ENCODE measurements at regions not wholly inside any gene's neighbourhood (a gene's known extent, or its start where the extent isn't known, plus 50 kb on each side); places are given as distances from the start of the nearest gene placed in this dataset.

DNA sequence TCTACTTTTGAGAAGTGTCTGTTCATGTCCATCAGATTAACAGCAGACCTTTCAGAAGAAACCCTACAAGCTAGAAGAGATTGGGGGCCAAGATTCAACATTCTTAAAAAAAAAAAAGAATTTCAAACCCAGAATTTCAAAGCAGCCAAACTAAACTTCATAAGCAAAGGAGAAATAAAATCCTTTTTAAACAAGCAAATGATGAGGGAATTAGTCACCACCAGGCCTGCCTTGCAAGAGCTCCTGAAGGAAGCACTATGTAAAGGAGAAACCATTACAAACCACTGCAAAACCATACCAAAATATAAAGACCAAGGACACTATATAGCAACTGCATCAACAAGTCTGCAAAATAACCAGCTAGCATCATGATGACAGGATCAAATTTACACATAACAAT, 124.6 kb upstream of the PDE4D start:
- DNase-seq: no peak
- Histone ChIP-seq H3K36me3 (ENCODE audit: control insufficient read depth in 4 of 4, insufficient read depth in 4 of 4, low read length in 4 of 4) (no peaks in the 10 kb centered on the region), H3K9ac (ENCODE audit: insufficient read depth in 1 of 2, low read length in 2 of 2) (no peak overlapping the region), H3K4me3 (no peak overlapping the region), H3K4me1 (ENCODE audit: control insufficient read depth in 5 of 5, insufficient read depth in 5 of 5, low read length in 5 of 5) (no peaks in the 10 kb centered on the region), H3K27me3 (ENCODE audit: control insufficient read depth in 3 of 3, insufficient read depth in 3 of 3, low read length in 2 of 3) (no peaks in the 10 kb centered on the region), H3K27ac (ENCODE audit: low read depth in 1 of 2, low read length in 1 of 2) (no peak overlapping the region), H3K9me3 (ENCODE audit: control insufficient read depth in 4 of 4, insufficient read depth in 3 of 4, low read length in 3 of 4) (peaks cover 0 to 1% (median 0%) of the 10 kb centered on the region in 4 donors)
- ATAC-seq (ENCODE audit: insufficient read depth, low FRiP score): no peak
- TF ChIP-seq, protein P1, sequence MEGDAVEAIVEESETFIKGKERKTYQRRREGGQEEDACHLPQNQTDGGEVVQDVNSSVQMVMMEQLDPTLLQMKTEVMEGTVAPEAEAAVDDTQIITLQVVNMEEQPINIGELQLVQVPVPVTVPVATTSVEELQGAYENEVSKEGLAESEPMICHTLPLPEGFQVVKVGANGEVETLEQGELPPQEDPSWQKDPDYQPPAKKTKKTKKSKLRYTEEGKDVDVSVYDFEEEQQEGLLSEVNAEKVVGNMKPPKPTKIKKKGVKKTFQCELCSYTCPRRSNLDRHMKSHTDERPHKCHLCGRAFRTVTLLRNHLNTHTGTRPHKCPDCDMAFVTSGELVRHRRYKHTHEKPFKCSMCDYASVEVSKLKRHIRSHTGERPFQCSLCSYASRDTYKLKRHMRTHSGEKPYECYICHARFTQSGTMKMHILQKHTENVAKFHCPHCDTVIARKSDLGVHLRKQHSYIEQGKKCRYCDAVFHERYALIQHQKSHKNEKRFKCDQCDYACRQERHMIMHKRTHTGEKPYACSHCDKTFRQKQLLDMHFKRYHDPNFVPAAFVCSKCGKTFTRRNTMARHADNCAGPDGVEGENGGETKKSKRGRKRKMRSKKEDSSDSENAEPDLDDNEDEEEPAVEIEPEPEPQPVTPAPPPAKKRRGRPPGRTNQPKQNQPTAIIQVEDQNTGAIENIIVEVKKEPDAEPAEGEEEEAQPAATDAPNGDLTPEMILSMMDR (IDR thresholded peaks at IDR 0.05; ENCODE audit: control extremely low read depth, extremely low read depth): no peak

DNA sequence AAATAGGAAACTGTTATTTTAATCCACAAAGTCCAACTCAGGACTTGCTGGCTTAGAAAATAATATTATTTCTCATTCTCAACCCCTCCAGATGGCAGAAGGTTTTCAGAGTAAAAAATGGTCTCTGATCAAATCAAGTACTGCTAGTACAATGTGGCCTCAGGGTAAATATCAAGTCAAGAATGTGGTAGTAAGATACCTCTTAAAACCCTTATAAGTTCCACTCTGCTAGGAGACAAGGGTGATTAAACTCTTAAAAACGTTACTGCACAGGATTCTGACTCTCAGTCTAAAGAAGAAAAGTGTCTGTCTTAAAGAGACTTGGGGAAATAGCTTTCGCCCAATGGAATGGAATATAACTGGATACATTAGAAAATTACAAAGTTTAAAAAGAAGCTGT, 120.8 kb upstream of the PDE4D start:
- Histone ChIP-seq H3K4me1 (ENCODE audit: control insufficient read depth in 5 of 5, insufficient read depth in 5 of 5, low read length in 5 of 5) (no peaks in the 10 kb centered on the region), H3K27ac (ENCODE audit: low read depth in 1 of 2, low read length in 1 of 2) (no peak overlapping the region), H3K4me3 (no peak overlapping the region), H3K9me3 (ENCODE audit: control insufficient read depth in 4 of 4, insufficient read depth in 3 of 4, low read length in 3 of 4) (peaks cover 0 to 1% (median 0%) of the 10 kb centered on the region in 4 donors), H3K27me3 (ENCODE audit: control insufficient read depth in 3 of 3, insufficient read depth in 3 of 3, low read length in 2 of 3) (no peaks in the 10 kb centered on the region), H3K36me3 (ENCODE audit: control insufficient read depth in 4 of 4, insufficient read depth in 4 of 4, low read length in 4 of 4) (no peaks in the 10 kb centered on the region), H3K9ac (ENCODE audit: insufficient read depth in 1 of 2, low read length in 2 of 2) (no peak overlapping the region)
- TF ChIP-seq, protein P1 (IDR thresholded peaks at IDR 0.05; ENCODE audit: control extremely low read depth, extremely low read depth): no peak
- 70 to 91% methylated on average over 2 of the region's 2 CpGs for WGBS, 2 donors
- ATAC-seq (ENCODE audit: insufficient read depth, low FRiP score) (no peak), DNase-seq (no peak)

- H3K9me3 ChIP-seq (ENCODE audit: control insufficient read depth in 4 of 4, insufficient read depth in 3 of 4, low read length in 3 of 4): no peaks in the 10 kb centered on the region
- no peaks in the 10 kb centered on the region for H3K36me3 ChIP-seq (ENCODE audit: control insufficient read depth in 4 of 4, insufficient read depth in 4 of 4, low read length in 4 of 4)
- ATAC-seq (ENCODE audit: insufficient read depth, low FRiP score): no peak
- no peak for DNase-seq
- no peak overlapping the region for H3K9ac ChIP-seq (ENCODE audit: insufficient read depth in 1 of 2, low read length in 2 of 2)
- no peak overlapping the region for H3K4me3 ChIP-seq
- H3K27ac ChIP-seq (ENCODE audit: low read depth in 1 of 2, low read length in 1 of 2): no peak overlapping the region
- TF ChIP-seq, protein P1 (IDR thresholded peaks at IDR 0.05; ENCODE audit: control extremely low read depth, extremely low read depth): no peak
- H3K27me3 ChIP-seq (ENCODE audit: control insufficient read depth in 3 of 3, insufficient read depth in 3 of 3, low read length in 2 of 3): no peaks in the 10 kb centered on the region
- H3K4me1 ChIP-seq (ENCODE audit: control insufficient read depth in 5 of 5, insufficient read depth in 5 of 5, low read length in 5 of 5): no peaks in the 10 kb centered on the region
Measured at GRCh38 chr5:60010853-60011252, 117.3 kb upstream of the PDE4D start.

DNA sequence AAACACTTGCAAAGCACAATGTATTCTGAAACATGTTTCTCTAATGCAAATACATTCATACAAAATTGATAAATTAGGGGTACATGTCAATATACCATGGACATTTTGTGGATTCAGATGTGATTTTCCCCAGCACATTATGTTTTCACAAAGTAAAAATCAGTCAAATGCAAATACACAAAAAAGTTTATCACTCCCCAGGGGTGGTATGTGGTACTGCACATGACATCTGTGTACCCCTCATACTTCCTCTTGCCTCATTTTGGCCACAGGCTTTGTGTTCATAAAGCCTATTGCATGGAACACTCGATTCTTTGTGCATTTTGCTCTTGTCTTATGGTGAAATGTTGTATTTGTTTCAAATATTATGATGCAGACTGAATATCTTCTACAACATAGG, 116.8 kb upstream of the PDE4D start:
- ATAC-seq (ENCODE audit: insufficient read depth, low FRiP score): no peak
- DNase-seq: no peak
- H3K27ac ChIP-seq (ENCODE audit: low read depth in 1 of 2, low read length in 1 of 2): no peak overlapping the region
- no peaks in the 10 kb centered on the region for H3K4me1 ChIP-seq (ENCODE audit: control insufficient read depth in 5 of 5, insufficient read depth in 5 of 5, low read length in 5 of 5)
- H3K36me3 ChIP-seq (ENCODE audit: control insufficient read depth in 4 of 4, insufficient read depth in 4 of 4, low read length in 4 of 4): no peaks in the 10 kb centered on the region
- TF ChIP-seq, protein P1 (IDR thresholded peaks at IDR 0.05; ENCODE audit: control extremely low read depth, extremely low read depth): no peak
- 49 to 65% methylated on average over 1 of the region's 1 CpG for WGBS, 2 donors
- no peak overlapping the region for H3K4me3 ChIP-seq
- H3K27me3 ChIP-seq (ENCODE audit: control insufficient read depth in 3 of 3, insufficient read depth in 3 of 3, low read length in 2 of 3): no peaks in the 10 kb centered on the region
- no peak overlapping the region for H3K9ac ChIP-seq (ENCODE audit: insufficient read depth in 1 of 2, low read length in 2 of 2)
- H3K9me3 ChIP-seq (ENCODE audit: control insufficient read depth in 4 of 4, insufficient read depth in 3 of 4, low read length in 3 of 4): no peaks in the 10 kb centered on the region

All from lung (tissue), 11 donors.